HFFc6 (cell line): ENCODE measurements at regions not wholly inside any gene's neighbourhood (a gene's known extent, or its start where the extent isn't known, plus 50 kb on each side); places are given as distances from the start of the nearest gene placed in this dataset.
"Not testable (repeated sequence)": the region's sequence is repeated elsewhere in the genome, so short reads cannot be mapped to it uniquely, and the experiment has no call there.

Experiments used
- DNase-seq: peaks from one replicate; pipeline ENCODE4 v3.0.0-alpha.2; 2018
- H3K27ac Mint-ChIP-seq: 2 replicates; pipeline ENCODE4 v1.8.0; 2020; ENCODE audit warnings: mild to moderate bottlenecking, mixed read lengths
- H3K27me3 Mint-ChIP-seq: 2 replicates; pipeline ENCODE4 v1.8.0; 2021; ENCODE audit warnings: mild to moderate bottlenecking, moderate library complexity, mixed read lengths; ENCODE audit not compliant: insufficient read depth
- H3K36me3 Mint-ChIP-seq: 2 replicates; pipeline ENCODE4 v1.8.0; 2021; ENCODE audit warnings: low read depth, mixed read lengths
- H3K4me1 Mint-ChIP-seq: 2 replicates; pipeline ENCODE4 v1.8.0; 2020; ENCODE audit warnings: low read depth, mixed read lengths
- H3K4me3 Mint-ChIP-seq: 2 replicates; pipeline ENCODE4 v1.8.0; 2020; ENCODE audit warnings: mild to moderate bottlenecking, moderate library complexity, mixed read lengths
- H3K9me3 Mint-ChIP-seq: 2 replicates; pipeline ENCODE4 v1.8.0; 2020; ENCODE audit warnings: mild to moderate bottlenecking, mixed read lengths
- TF ChIP-seq, protein P1 (sequence below): fragments of 200-600 bp; sonication (generic); IDR thresholded peaks from 2 replicates; pipeline ENCODE4 v1.5.0; 2021; ENCODE audit warnings: antibody characterized with exemption, mild to moderate bottlenecking

- Mint-ChIP-seq H3K27ac (peak overlapping the region; percentile 70), H3K4me1 (peaks cover 13% of the 10 kb centered on the region)
- H3K9me3 Mint-ChIP-seq, H3K36me3 Mint-ChIP-seq, H3K27me3 Mint-ChIP-seq, DNase-seq, H3K4me3 Mint-ChIP-seq: not testable (repeated sequence)
These were observed 166.7 kb upstream of the NBPF12 start for GRCh38 chr1:146771409-146771808.

DNA sequence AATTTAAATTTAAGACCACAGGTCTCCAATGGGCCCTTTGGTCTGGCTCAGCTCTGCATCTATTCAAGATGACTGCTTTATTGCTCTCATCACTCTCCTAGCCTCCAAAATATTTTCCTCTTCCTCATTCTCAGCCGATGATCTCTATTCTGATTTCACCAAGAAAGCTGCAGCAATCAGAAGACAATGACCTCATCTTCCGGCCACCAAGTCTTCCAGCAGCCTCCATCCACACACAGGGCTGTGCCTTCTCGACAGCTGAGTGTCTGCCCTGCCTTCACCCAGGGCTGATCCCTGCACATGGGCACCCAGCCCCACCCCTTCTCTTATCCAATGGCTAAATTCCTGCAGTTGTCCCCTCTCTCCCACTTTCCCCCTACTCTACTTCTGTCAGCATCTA, 167.1 kb upstream of the NBPF12 start:
- Mint-ChIP-seq H3K27ac (peak overlapping the region; percentile 79), H3K4me3 (peak overlapping the region; percentile 38; the same call in 1 of the 2 replicates), H3K4me1 (peaks cover 13% of the 10 kb centered on the region)

GRCh38 chr1:146763234-146763633, 174.9 kb upstream of the NBPF12 start:
- not testable (repeated sequence) for H3K4me1 Mint-ChIP-seq, H3K4me3 Mint-ChIP-seq, H3K9me3 Mint-ChIP-seq, H3K27me3 Mint-ChIP-seq, DNase-seq, H3K36me3 Mint-ChIP-seq, H3K27ac Mint-ChIP-seq

More for the DNA sequence above, 167.1 kb upstream of the NBPF12 start:
- not testable (repeated sequence) for H3K36me3 Mint-ChIP-seq, H3K9me3 Mint-ChIP-seq, H3K27me3 Mint-ChIP-seq, DNase-seq

DNA sequence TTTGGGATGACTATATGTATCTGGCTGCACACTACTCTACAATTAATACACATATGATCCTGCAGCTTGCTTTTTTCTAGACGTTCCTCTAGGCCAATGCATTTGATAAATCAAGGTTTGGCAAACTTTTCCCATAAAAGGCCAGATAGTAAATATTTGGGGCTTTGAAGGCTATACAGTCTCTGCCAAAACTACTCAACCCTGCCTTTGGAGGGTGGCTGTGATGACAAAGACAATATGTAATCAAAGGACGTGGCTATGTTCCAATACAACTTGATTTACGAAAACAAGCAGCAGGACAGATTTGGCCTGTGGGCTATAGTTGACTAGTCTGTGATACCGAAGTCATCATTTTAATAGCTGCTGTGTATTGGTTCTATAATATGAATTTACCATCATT, 181.3 kb upstream of the NBPF12 start:
- not testable (repeated sequence) for DNase-seq, H3K9me3 Mint-ChIP-seq, H3K4me3 Mint-ChIP-seq, H3K27ac Mint-ChIP-seq, H3K4me1 Mint-ChIP-seq, H3K27me3 Mint-ChIP-seq, H3K36me3 Mint-ChIP-seq

DNA sequence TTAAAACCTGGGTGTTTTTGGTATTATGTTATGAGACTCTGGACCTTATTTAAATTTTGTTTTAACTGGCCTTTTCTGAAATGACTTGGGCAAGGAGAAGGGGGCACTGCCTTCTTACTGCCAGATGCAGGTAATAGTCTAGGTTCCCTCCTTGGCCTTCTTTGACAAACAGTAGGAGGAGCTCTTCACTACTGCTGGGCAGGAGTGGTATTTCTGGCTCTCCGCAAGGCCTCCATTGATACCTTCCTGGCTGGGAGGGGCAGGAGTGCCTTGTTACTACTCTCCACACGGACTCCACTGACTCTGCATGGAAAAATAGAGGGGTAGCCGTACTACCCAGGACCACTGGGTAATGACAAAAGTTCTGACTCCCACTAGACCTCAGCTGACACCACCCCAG, 189.4 kb upstream of the NBPF12 start:
- not testable (repeated sequence) for DNase-seq, H3K27ac Mint-ChIP-seq, H3K9me3 Mint-ChIP-seq, H3K4me3 Mint-ChIP-seq, H3K4me1 Mint-ChIP-seq, H3K27me3 Mint-ChIP-seq, H3K36me3 Mint-ChIP-seq

- not testable (repeated sequence) for H3K27ac Mint-ChIP-seq, H3K4me3 Mint-ChIP-seq, H3K9me3 Mint-ChIP-seq, DNase-seq, H3K4me1 Mint-ChIP-seq, H3K27me3 Mint-ChIP-seq, H3K36me3 Mint-ChIP-seq
These were observed 206.0 kb upstream of the NBPF12 start for GRCh38 chr1:146731981-146732680.

DNA sequence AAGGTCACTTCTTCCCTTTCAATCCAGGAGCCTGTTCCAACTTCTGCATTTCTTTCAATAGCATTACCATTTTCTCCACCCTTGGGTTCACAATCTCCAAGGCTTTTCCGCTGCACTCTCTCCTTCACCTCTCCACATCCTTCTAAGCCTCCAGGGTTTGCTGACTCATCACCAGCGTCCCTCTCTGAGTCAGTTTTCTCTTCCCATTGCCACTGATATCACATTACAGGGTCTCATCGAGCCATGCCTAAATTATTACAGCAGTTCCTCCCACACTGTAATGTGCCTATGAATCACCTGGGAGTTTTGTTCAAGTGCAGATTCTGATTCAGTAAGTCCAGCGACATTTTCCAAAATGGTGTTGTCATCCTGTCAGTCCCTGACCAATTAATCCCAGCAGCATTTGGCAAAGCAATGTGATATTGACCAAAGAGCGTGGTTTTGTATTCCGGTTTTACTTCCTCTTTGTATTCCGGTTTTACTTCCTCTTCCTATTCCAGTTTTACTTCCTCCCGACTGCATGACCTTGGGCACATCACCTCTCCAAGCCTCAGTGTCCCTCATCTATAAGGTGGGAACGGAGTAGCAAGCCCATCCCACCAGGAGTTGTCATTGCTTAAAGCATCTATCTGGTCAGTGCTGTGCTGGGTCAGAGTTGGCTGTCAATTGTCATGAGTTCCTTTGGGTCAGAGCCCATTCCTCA, 208.3 kb upstream of the NBPF12 start:
- H3K27me3 Mint-ChIP-seq, H3K27ac Mint-ChIP-seq, H3K9me3 Mint-ChIP-seq, H3K36me3 Mint-ChIP-seq, H3K4me3 Mint-ChIP-seq, H3K4me1 Mint-ChIP-seq: not testable (repeated sequence)
- DNase-seq: peak; percentile 73

- H3K27ac Mint-ChIP-seq, H3K9me3 Mint-ChIP-seq, DNase-seq, H3K4me1 Mint-ChIP-seq, H3K27me3 Mint-ChIP-seq, H3K36me3 Mint-ChIP-seq, H3K4me3 Mint-ChIP-seq: not testable (repeated sequence)
These were observed 223.1 kb upstream of the NBPF12 start for GRCh38 chr1:146715054-146715453.

DNA sequence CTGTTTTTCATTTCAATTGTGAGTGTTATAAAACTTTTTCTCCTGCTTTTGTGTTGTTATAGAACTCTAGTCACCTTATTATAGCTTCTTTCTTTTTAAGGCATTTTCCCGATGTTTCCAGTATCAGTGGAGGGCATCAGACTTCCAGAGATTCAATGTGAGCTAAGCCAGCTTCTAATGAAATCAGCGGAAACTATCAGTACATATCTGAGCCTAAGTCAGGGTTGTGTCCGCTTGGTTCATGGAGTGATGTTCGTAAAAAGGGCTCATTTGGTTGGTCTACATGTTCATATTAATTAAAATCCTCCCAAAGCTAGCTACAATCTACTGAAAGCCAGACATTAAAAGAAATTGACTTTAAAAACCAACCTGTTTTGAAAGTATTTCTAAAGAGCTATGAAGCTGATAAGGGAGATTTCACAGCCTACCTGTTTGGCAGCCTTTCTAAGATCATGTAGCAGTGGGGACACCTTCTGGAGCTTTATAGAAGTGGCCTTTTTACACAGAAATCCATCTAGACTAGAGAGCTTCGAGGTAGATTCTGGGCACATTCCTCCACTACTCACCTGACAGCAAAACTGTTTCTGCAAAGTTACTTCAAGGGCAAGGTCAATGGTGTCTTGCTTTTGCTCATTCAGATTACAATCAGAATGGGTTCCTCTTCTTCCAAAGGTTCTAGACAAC, 227.1 kb upstream of the NBPF12 start:
- not testable (repeated sequence) for H3K4me3 Mint-ChIP-seq, H3K36me3 Mint-ChIP-seq, H3K9me3 Mint-ChIP-seq, H3K4me1 Mint-ChIP-seq, H3K27me3 Mint-ChIP-seq, H3K27ac Mint-ChIP-seq
- DNase-seq: peak; percentile 10
- TF ChIP-seq, protein P1, sequence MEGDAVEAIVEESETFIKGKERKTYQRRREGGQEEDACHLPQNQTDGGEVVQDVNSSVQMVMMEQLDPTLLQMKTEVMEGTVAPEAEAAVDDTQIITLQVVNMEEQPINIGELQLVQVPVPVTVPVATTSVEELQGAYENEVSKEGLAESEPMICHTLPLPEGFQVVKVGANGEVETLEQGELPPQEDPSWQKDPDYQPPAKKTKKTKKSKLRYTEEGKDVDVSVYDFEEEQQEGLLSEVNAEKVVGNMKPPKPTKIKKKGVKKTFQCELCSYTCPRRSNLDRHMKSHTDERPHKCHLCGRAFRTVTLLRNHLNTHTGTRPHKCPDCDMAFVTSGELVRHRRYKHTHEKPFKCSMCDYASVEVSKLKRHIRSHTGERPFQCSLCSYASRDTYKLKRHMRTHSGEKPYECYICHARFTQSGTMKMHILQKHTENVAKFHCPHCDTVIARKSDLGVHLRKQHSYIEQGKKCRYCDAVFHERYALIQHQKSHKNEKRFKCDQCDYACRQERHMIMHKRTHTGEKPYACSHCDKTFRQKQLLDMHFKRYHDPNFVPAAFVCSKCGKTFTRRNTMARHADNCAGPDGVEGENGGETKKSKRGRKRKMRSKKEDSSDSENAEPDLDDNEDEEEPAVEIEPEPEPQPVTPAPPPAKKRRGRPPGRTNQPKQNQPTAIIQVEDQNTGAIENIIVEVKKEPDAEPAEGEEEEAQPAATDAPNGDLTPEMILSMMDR: peak; percentile 56; the same call in 1 of the 2 replicates

GRCh38 chr1:146709302-146709701, 228.8 kb upstream of the NBPF12 start:
- not testable (repeated sequence) for H3K36me3 Mint-ChIP-seq, H3K4me1 Mint-ChIP-seq, H3K9me3 Mint-ChIP-seq, DNase-seq, H3K4me3 Mint-ChIP-seq, H3K27me3 Mint-ChIP-seq, H3K27ac Mint-ChIP-seq

- DNase-seq, H3K27ac Mint-ChIP-seq, H3K4me3 Mint-ChIP-seq, H3K36me3 Mint-ChIP-seq, H3K27me3 Mint-ChIP-seq, H3K4me1 Mint-ChIP-seq, H3K9me3 Mint-ChIP-seq: not testable (repeated sequence)
These were observed 233.9 kb upstream of the NBPF12 start for GRCh38 chr1:146704162-146704724.

DNA sequence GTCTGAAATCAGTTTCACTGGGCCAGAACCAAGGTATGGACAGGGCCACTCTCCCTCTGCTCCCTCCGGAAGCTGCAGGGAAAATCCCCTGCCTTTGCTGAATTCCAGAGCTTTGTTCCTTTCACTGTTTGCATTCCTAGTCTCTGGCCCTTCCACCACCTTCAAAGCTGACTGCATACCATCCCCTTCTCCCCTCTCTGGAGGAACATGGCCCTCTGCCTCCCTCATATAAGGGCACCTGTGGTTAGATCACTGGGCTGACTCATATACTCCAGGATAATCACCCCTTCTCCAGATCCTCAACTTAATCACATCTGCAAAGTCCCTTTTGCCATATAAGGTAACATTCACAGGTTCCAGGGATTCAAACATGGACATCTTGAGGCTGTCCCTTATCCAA, 236.8 kb upstream of the NBPF12 start:
- H3K9me3 Mint-ChIP-seq, DNase-seq, H3K27ac Mint-ChIP-seq, H3K27me3 Mint-ChIP-seq, H3K36me3 Mint-ChIP-seq, H3K4me1 Mint-ChIP-seq, H3K4me3 Mint-ChIP-seq: not testable (repeated sequence)

- not testable (repeated sequence) for DNase-seq, H3K4me3 Mint-ChIP-seq, H3K27me3 Mint-ChIP-seq, H3K27ac Mint-ChIP-seq, H3K36me3 Mint-ChIP-seq, H3K4me1 Mint-ChIP-seq, H3K9me3 Mint-ChIP-seq
These were observed 242.7 kb upstream of the NBPF12 start for GRCh38 chr1:146695388-146695787.
